ENCODE measurements at regions not wholly inside any gene's neighbourhood (a gene's known extent, or its start where the extent isn't known, plus 50 kb on each side); places are given as distances from the start of the nearest gene placed in this dataset.
"Not testable (repeated sequence)": the region's sequence is repeated elsewhere in the genome, so short reads cannot be mapped to it uniquely, and the experiment has no call there.

- no peak for DNase-seq (ENCODE audit: low spot score)
Observed at GRCh38 chr5:56298336-56299090, 65.4 kb upstream of the ANKRD55 start.

GRCh38 chr5:56297851-56298250 lies 64.7 kb upstream of the ANKRD55 start:
- no peak for DNase-seq (ENCODE audit: low spot score)

- not testable (repeated sequence) for DNase-seq (ENCODE audit: low spot score)
Observed at GRCh38 chr5:56295311-56295710, 62.2 kb upstream of the ANKRD55 start.

GRCh38 chr5:56294354-56294753 lies 61.2 kb upstream of the ANKRD55 start:
- DNase-seq (ENCODE audit: low spot score), result no peak

- DNase-seq (ENCODE audit: low spot score), result not testable (repeated sequence)
Observed at GRCh38 chr5:56292874-56293273, 59.7 kb upstream of the ANKRD55 start.

GRCh38 chr5:56291661-56292374 lies 58.7 kb upstream of the ANKRD55 start:
- no peak for DNase-seq (ENCODE audit: low spot score)

GRCh38 chr5:56291079-56291643 lies 58.0 kb upstream of the ANKRD55 start:
- DNase-seq (ENCODE audit: low spot score), result no peak

- DNase-seq (ENCODE audit: low spot score), result no peak
Observed at GRCh38 chr5:56290378-56291078, 57.4 kb upstream of the ANKRD55 start.

- no peak for DNase-seq (ENCODE audit: low spot score)
Observed at GRCh38 chr5:56289602-56289987, 56.5 kb upstream of the ANKRD55 start.

- DNase-seq (ENCODE audit: low spot score), result no peak
Observed at GRCh38 chr5:56288873-56289601, 55.9 kb upstream of the ANKRD55 start.

- DNase-seq (ENCODE audit: low spot score), result no peak
Observed at GRCh38 chr5:56286015-56286884, 53.1 kb upstream of the ANKRD55 start.

- DNase-seq (ENCODE audit: low spot score), result no peak
Observed at GRCh38 chr5:56282951-56283350, 49.8 kb upstream of the ANKRD55 start.
